ENCODE measurements at regions not wholly inside any gene's neighbourhood (a gene's known extent, or its start where the extent isn't known, plus 50 kb on each side); places are given as distances from the start of the nearest gene placed in this dataset.

- no peak for FAIRE-seq
These were observed 58.7 kb upstream of the RFX8 start for GRCh38 chr2:101533561-101534148.

GRCh38 chr2:101528501-101528900 lies 53.6 kb upstream of the RFX8 start:
- Histone ChIP-seq H3K9me3 (ENCODE audit: control insufficient read depth in 2 of 2, insufficient read depth in 1 of 2, low read depth in 1 of 2, low read length in 1 of 2) (peaks cover 0 to 2% of the 10 kb centered on the region in 2 donors), H3K36me3 (ENCODE audit: control insufficient read depth in 3 of 3, insufficient read depth in 2 of 3, low read depth in 1 of 3, low read length in 3 of 3) (no peaks in the 10 kb centered on the region), H3K27me3 (ENCODE audit: control insufficient read depth in 3 of 3, insufficient read depth in 3 of 3, low read length in 3 of 3) (peaks cover 0 to 3% (median 2%) of the 10 kb centered on the region in 3 donors), H3K4me1 (ENCODE audit: control insufficient read depth in 3 of 3, insufficient read depth in 2 of 3, low read depth in 1 of 3, low read length in 2 of 3) (no peaks in the 10 kb centered on the region), H3K27ac (ENCODE audit: low read depth in 1 of 3, low read length in 2 of 3) (no peak overlapping the region), H3K4me3 (ENCODE audit: low read depth in 1 of 3, low read length in 3 of 3) (no peak overlapping the region)
- DNase-seq = no peak
- FAIRE-seq = no peak
- WGBS, 3 donors = 86 to 92% (median 88%) methylated on average over 4 of the region's 4 CpGs

More at GRCh38 chr2:101533561-101534148, 58.7 kb upstream of the RFX8 start:
- no peaks in the 10 kb centered on the region for H3K9me3 ChIP-seq (ENCODE audit: control insufficient read depth in 2 of 2, insufficient read depth in 1 of 2, low read depth in 1 of 2, low read length in 1 of 2)
- H3K36me3 ChIP-seq (ENCODE audit: control insufficient read depth in 3 of 3, insufficient read depth in 2 of 3, low read depth in 1 of 3, low read length in 3 of 3) = no peaks in the 10 kb centered on the region
- no peak for DNase-seq
- H3K27me3 ChIP-seq (ENCODE audit: control insufficient read depth in 3 of 3, insufficient read depth in 3 of 3, low read length in 3 of 3) = peaks cover 0 to 2% (median 0%) of the 10 kb centered on the region in 3 donors
- 57 to 78% (median 72%) methylated on average over 10 of the region's 10 CpGs for WGBS, 3 donors
- no peaks in the 10 kb centered on the region for H3K4me1 ChIP-seq (ENCODE audit: control insufficient read depth in 3 of 3, insufficient read depth in 2 of 3, low read depth in 1 of 3, low read length in 2 of 3)
- H3K4me3 ChIP-seq (ENCODE audit: low read depth in 1 of 3, low read length in 3 of 3) = no peak overlapping the region
- peak overlapping the region in 1 of 3 donors; percentile 58 for H3K27ac ChIP-seq (ENCODE audit: low read depth in 1 of 3, low read length in 2 of 3)

- H3K27me3 ChIP-seq (ENCODE audit: control insufficient read depth in 3 of 3, insufficient read depth in 3 of 3, low read length in 3 of 3) = peaks cover 0 to 3% (median 2%) of the 10 kb centered on the region in 3 donors
- FAIRE-seq = no peak
- H3K4me1 ChIP-seq (ENCODE audit: control insufficient read depth in 3 of 3, insufficient read depth in 2 of 3, low read depth in 1 of 3, low read length in 2 of 3) = no peaks in the 10 kb centered on the region
- H3K27ac ChIP-seq (ENCODE audit: low read depth in 1 of 3, low read length in 2 of 3) = no peak overlapping the region
- peaks cover 0 to 2% of the 10 kb centered on the region in 2 donors for H3K9me3 ChIP-seq (ENCODE audit: control insufficient read depth in 2 of 2, insufficient read depth in 1 of 2, low read depth in 1 of 2, low read length in 1 of 2)
- 72 to 79% (median 78%) methylated on average over 6 of the region's 6 CpGs for WGBS, 3 donors
- no peak overlapping the region for H3K4me3 ChIP-seq (ENCODE audit: low read depth in 1 of 3, low read length in 3 of 3)
- no peaks in the 10 kb centered on the region for H3K36me3 ChIP-seq (ENCODE audit: control insufficient read depth in 3 of 3, insufficient read depth in 2 of 3, low read depth in 1 of 3, low read length in 3 of 3)
- DNase-seq = no peak
These were observed 50.0 kb upstream of the RFX8 start for GRCh38 chr2:101524806-101525430.

Data from small intestine (tissue), 7 donors.